ENCODE measurements at regions not wholly inside any gene's neighbourhood (a gene's known extent, or its start where the extent isn't known, plus 50 kb on each side); places are given as distances from the start of the nearest gene placed in this dataset.

DNA sequence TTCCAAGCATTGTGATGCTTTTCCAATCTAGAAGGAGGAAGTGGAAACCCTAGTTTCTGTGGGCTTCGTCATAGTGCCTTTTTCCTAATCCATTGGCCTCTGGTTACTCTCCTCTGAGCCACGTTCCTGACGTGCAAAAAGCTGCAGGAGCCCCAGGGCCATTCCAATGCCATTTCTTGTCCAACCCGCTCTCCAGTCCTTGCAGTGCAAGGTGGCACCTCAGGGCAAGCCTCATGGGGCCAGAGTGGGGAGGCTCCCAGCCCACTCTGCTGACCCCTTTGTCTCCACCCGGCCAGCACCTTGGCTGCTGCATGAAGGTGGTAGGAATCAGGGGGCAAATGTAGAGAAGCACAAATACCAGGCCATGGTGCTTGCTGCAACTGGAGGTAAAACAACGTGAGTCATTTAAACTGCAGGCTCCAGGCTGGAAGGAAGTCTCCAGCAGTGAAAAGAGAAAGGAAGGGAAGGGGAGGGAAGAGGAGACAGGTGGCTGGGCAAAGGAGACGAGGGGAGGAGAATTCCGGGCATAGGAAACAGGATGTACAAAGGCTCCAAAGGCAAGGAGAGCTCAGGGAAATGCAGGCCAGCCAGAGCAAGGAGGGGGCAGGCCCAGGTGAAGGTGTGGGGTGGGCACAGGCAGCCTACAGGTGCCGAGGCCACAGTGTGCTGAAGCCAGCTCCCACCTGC is 168.2 kb upstream of the TNRC6C start:
- DNase-seq (ENCODE audit: low read depth) (no peak), FAIRE-seq (no peak)
- H3K4me3 ChIP-seq (ENCODE audit: low read depth, low read length) = no peak overlapping the region
- TF ChIP-seq, protein P1, sequence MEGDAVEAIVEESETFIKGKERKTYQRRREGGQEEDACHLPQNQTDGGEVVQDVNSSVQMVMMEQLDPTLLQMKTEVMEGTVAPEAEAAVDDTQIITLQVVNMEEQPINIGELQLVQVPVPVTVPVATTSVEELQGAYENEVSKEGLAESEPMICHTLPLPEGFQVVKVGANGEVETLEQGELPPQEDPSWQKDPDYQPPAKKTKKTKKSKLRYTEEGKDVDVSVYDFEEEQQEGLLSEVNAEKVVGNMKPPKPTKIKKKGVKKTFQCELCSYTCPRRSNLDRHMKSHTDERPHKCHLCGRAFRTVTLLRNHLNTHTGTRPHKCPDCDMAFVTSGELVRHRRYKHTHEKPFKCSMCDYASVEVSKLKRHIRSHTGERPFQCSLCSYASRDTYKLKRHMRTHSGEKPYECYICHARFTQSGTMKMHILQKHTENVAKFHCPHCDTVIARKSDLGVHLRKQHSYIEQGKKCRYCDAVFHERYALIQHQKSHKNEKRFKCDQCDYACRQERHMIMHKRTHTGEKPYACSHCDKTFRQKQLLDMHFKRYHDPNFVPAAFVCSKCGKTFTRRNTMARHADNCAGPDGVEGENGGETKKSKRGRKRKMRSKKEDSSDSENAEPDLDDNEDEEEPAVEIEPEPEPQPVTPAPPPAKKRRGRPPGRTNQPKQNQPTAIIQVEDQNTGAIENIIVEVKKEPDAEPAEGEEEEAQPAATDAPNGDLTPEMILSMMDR (IDR thresholded peaks at IDR 0.05; ENCODE audit: insufficient read depth, low read length, severe bottlenecking) = no peak
- no peaks in the 10 kb centered on the region for H3K36me3 ChIP-seq (ENCODE audit: control insufficient read depth, insufficient read depth, low read length)
- H3K27me3 ChIP-seq (ENCODE audit: control insufficient read depth, insufficient read depth, low read length) = no peaks in the 10 kb centered on the region

DNA sequence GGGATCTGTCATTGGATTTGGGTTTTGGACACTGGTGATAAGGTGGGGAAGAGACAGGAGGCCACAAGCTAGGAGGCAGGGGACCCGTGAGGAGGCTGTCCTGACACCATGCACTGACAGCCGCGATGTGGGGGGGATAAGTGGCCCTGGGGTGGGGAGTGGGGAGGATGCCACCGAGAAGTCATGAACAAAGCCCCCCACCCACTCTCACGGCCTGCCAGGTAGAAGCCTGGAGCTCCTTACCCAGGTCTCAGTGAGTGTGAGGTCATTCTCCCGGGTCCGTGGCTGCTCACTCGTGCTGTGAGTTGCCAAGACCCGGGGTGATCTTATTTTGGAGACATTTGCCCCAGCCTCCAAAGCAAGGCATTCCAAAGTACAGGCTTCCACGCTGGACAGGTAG is 165.9 kb upstream of the TNRC6C start:
- no peak for DNase-seq (ENCODE audit: low read depth)
- Histone ChIP-seq H3K4me3 (ENCODE audit: low read depth, low read length) (no peak overlapping the region), H3K27me3 (ENCODE audit: control insufficient read depth, insufficient read depth, low read length) (no peaks in the 10 kb centered on the region), H3K36me3 (ENCODE audit: control insufficient read depth, insufficient read depth, low read length) (no peaks in the 10 kb centered on the region)
- FAIRE-seq = no peak
- TF ChIP-seq, protein P1 (IDR thresholded peaks at IDR 0.05; ENCODE audit: insufficient read depth, low read length, severe bottlenecking) = no peak

DNA sequence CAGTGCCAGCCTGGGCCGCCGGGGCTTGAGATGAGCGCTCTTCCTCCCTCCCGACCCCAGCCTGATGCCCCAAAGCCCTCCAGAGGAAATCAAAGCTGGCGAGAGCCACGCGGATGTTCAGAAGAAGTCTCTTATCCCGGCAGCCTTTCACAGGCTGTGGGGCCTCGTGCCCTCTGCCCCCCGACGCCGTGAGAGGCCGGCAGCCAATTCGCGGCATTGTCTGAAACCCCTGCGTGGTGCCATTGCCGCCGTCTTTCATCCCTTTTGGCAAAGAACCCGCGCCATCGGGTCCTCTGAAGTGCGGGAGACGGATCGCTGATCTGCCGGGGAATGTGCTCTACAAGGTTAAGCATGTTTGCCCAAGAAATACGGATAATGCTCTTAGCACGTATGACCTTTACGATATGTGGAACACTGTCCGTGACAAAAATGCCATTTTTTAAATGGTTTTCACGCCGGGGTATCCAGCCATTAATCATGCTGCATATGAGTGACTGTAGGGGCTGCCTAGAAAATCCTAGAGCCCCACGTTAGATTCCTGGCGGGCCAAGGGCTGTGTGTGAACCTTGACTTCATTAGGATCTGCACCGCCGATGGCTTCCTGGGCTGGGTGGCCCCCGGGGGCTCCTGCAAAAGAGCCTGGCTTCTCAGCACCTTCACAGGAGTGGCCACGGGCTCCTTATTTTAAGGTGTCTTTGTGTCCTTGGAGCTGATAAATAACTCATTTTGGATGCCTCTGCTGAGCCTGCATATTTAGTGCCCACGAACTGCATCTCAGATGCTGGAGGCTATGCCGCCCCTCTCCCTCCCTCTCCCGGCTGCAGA is 165.1 kb upstream of the TNRC6C start:
- Histone ChIP-seq H3K4me3 (ENCODE audit: low read depth, low read length) (no peak overlapping the region), H3K36me3 (ENCODE audit: control insufficient read depth, insufficient read depth, low read length) (no peaks in the 10 kb centered on the region), H3K27me3 (ENCODE audit: control insufficient read depth, insufficient read depth, low read length) (no peaks in the 10 kb centered on the region)
- TF ChIP-seq, protein P1 (IDR thresholded peaks at IDR 0.05; ENCODE audit: insufficient read depth, low read length, severe bottlenecking) = no peak
- FAIRE-seq = no peak
- no peak for DNase-seq (ENCODE audit: low read depth)

DNA sequence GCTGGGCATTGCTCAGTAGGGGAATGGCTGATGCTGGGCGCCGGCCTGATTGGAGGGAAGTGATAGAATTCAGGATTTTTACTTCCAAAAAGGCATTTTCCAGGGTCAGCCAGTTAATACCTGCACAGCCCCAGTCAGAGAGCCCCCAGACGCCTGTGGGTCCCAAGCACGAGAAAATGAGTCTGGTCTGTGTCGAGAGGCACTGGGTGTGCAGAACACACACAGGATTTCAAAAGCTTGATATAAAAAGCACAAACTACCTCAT is 164.6 kb upstream of the TNRC6C start:
- Histone ChIP-seq H3K36me3 (ENCODE audit: control insufficient read depth, insufficient read depth, low read length) (no peaks in the 10 kb centered on the region), H3K27me3 (ENCODE audit: control insufficient read depth, insufficient read depth, low read length) (no peaks in the 10 kb centered on the region), H3K4me3 (ENCODE audit: low read depth, low read length) (no peak overlapping the region)
- DNase-seq (ENCODE audit: low read depth) = no peak
- no peak for FAIRE-seq
- TF ChIP-seq, protein P1 (IDR thresholded peaks at IDR 0.05; ENCODE audit: insufficient read depth, low read length, severe bottlenecking) = no peak

DNA sequence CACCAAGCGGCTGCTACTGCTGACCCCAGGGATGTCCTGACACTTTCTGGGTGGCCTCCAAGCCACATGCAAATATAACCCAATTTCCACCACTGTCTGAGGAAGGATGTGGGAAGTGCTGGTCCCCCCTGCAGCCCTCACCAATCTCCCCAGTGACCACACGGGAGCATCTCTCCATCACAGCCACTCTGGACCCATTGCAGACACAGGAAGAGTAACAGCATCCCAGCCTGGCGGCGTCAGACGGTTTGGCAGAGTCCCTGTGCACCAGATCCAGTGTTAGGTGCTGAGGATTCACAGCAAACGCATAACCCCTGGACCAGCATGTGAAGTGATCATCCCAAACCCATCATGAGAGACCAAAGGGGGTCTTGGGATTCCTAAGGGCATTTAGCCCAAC is 163.7 kb upstream of the TNRC6C start:
- H3K27me3 ChIP-seq (ENCODE audit: control insufficient read depth, insufficient read depth, low read length) = no peaks in the 10 kb centered on the region
- no peaks in the 10 kb centered on the region for H3K36me3 ChIP-seq (ENCODE audit: control insufficient read depth, insufficient read depth, low read length)
- TF ChIP-seq, protein P1 (IDR thresholded peaks at IDR 0.05; ENCODE audit: insufficient read depth, low read length, severe bottlenecking) = no peak
- DNase-seq (ENCODE audit: low read depth) (no peak), FAIRE-seq (no peak)
- no peak overlapping the region for H3K4me3 ChIP-seq (ENCODE audit: low read depth, low read length)

Data from bronchial epithelial cell (primary cell).